ENCODE measurements at regions not wholly inside any gene's neighbourhood (a gene's known extent, or its start where the extent isn't known, plus 50 kb on each side); places are given as distances from the start of the nearest gene placed in this dataset.
A peak's percentile ranks its signal among the peaks of the same experiment; 100 is the strongest.

DNA sequence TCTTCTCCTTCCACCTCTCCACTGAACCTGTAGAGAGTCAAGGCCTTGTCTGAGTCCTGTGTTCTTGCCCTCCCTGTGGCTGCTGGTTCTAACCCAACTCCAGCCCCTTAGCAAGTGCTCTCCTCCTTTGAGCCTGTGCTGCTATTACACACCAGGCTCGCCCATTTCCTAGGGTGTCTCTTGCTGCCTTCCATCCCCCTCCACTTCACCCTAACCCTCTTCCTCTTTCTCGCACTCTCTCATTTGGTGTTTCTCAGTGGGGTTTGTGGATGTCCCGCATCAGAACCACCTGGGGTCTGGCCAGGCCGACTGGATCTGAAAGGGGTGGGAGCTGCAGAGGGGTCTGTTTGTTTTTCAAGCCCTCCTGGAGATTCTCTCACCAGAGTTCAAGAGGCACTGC lies 156.7 kb downstream of the SPRY1 start:
- TF ChIP-seq, protein P1, sequence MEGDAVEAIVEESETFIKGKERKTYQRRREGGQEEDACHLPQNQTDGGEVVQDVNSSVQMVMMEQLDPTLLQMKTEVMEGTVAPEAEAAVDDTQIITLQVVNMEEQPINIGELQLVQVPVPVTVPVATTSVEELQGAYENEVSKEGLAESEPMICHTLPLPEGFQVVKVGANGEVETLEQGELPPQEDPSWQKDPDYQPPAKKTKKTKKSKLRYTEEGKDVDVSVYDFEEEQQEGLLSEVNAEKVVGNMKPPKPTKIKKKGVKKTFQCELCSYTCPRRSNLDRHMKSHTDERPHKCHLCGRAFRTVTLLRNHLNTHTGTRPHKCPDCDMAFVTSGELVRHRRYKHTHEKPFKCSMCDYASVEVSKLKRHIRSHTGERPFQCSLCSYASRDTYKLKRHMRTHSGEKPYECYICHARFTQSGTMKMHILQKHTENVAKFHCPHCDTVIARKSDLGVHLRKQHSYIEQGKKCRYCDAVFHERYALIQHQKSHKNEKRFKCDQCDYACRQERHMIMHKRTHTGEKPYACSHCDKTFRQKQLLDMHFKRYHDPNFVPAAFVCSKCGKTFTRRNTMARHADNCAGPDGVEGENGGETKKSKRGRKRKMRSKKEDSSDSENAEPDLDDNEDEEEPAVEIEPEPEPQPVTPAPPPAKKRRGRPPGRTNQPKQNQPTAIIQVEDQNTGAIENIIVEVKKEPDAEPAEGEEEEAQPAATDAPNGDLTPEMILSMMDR (IDR thresholded peaks at IDR 0.05) = no peak
- Histone ChIP-seq H3K27ac (no peak overlapping the region), H3K4me3 (no peak overlapping the region)
- DNase-seq (ENCODE audit: low spot score) = no peak

DNA sequence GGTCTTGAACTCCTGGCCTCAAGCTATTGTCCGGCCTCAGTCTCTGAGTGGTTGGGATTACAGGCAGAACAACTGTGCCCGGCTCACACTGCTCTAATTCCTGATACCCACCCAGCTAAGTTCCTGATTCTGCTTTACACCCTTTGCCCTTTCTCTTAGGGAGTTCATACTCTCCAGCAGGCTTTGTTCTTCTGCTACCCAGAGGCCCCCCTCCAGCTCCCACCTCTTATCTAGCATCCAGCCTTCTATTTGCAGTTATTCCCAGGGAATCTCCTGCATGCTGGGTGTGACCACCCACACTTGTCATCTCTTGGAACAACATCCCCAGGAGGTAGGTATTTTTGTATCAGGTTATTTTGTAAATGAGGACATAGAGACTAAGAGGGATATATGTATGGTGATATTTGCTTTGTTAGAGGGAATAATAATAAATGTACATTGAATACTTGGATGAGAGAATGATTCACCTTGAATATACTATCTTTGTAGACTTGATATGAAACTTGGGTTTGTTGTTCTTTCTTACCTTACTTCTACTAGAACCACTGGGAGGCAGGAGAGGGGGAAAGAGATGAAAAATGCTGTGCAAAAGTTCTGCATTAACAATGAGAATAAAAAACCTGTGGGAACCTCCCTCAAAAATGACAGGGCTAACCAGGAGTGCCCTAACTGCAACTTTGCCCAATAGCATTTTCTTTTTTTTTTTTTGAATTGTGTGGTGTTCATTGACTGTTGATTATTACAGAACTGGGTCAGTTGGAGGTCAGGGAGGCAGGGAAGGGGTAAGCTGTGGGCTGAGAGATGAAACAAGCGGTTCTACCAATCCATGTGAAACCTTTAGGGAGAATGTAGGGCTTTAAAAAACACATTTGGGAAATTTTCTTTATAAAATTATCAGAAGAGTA lies 157.4 kb downstream of the SPRY1 start:
- no peak for DNase-seq (ENCODE audit: low spot score)
- peak overlapping the region; percentile 86 to 88 for H3K27ac ChIP-seq
- TF ChIP-seq, protein P1 (IDR thresholded peaks at IDR 0.05) = no peak
- H3K4me3 ChIP-seq = no peak overlapping the region

DNA sequence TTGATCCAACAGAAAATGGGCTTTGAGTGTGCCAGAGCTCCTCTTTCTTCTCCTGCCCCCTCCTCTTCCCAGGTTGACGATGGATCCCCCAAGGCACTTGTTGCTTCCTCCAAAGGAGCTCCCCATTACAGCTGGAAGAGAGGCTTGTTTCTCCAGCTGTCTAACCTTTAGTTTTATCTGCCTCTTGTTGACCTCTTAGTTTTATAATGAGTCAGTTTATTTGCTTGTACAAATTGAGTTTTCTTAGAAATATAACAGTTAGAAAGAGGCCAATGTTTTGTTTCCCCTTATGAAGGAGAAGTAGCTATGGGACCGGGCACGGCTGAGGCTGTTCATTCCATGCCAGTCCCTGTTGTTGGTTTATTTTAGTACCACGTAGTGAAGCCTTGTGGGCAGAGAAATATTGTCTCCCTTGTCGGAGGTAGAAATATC lies 158.2 kb downstream of the SPRY1 start:
- DNase-seq (ENCODE audit: low spot score) = no peak
- H3K27ac ChIP-seq = peak overlapping the region; percentile 86 to 88

DNA sequence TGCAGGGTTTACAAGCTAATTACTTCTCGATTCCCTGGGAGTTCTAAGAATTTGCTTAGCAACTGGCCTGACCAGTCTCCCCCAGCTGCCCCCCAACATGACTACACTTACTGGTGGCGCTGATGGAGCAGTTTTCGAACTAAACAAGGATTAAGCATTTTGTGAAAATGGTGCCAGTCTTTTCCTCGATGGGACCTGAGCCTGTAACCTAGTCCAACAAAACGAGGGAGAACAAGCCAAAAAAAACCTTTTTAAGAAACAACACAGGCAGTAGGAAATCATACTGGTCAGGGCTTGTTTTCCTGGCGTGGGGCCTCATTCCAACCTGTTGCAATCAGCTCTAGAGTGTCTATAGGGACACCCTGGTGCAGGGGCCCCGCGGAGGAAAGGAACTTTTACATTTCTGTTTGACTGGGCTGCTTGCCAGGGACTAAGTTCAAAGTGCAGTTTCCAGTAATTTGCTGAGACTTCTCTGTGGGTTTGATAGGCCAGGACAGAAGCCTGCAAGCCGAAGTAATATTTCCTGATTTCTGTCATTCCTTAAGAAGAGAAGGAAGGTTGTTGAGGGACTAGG lies 158.7 kb downstream of the SPRY1 start:
- DNase-seq (ENCODE audit: low spot score) = peak; percentile 94
- TF ChIP-seq, protein P1 (IDR thresholded peaks at IDR 0.05) = no peak
- Histone ChIP-seq H3K27ac (peak overlapping the region; percentile 86 to 88), H3K4me3 (peak overlapping the region; percentile 32)

More for the DNA sequence above, 158.2 kb downstream of the SPRY1 start:
- TF ChIP-seq, protein P1 (IDR thresholded peaks at IDR 0.05) = no peak
- peak overlapping the region; percentile 32 for H3K4me3 ChIP-seq

DNA sequence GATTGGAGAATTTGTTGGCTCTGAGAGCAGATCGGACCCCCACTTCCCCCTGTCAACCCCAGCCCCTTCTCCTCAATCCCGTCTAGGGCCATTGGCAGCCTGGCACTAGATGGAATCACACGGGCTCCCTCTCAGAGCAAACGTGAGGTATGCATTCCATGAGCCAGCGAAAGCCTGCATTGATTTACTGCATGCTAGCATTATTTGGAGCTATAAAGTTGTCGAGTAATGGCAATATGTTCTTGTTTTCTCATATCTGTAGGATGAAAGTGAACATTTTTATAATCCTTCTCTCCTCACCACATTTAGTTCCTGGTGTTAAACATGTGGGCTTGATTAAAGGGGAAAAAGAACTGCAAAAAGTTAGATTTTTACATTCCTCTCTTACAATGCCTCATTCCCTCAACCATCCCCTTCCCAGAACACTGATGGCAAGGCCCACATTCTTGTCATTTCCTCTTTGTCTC lies 159.2 kb downstream of the SPRY1 start:
- TF ChIP-seq, protein P1 (IDR thresholded peaks at IDR 0.05) = no peak
- H3K27ac ChIP-seq = peak overlapping the region; percentile 86 to 88
- H3K4me3 ChIP-seq = peak overlapping the region; percentile 32
- no peak for DNase-seq (ENCODE audit: low spot score)

DNA sequence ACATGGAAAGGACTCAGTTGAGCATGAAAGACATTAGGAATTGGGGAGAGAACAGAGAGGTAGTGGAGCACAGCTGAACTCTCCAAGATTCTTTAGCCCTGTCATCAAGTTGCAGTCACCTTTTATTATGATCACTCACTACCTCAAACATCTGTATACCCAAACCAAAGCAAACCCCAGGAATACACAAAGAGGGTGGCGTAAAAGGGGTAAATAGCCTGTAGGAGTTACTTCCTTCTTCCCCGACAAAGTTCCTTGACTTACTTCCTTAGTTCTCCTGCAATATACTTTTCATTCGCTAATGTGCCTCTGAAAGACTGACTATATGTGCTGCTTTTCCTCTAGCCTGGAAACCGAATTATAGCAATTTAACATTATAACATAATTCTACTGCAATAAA lies 159.9 kb downstream of the SPRY1 start:
- TF ChIP-seq, protein P1 (IDR thresholded peaks at IDR 0.05) = no peak
- peak overlapping the region; percentile 86 to 88 for H3K27ac ChIP-seq
- H3K4me3 ChIP-seq = no peak overlapping the region
- no peak for DNase-seq (ENCODE audit: low spot score)

Measured in coronary artery (tissue), 2 donors.